IMR-90 (cell line): ENCODE measurements at regions not wholly inside any gene's neighbourhood (a gene's known extent, or its start where the extent isn't known, plus 50 kb on each side); places are given as distances from the start of the nearest gene placed in this dataset.

Experiments
- ATAC-seq: fragments of 200-7000 bp; cut with Tn5 transposase; 2 replicates; pipeline ENCODE4 v1.9.1; 2020; ENCODE audit warnings: low read depth, mild to moderate bottlenecking, moderate library complexity
- BruUV-seq: library from RNA; stranded (reverse); fragments of 400-500 nt; replicated peaks from 2 replicates; lab custom pipeline; 2021; lab: Mats Ljungman, UMichigan
- CTCF ChIA-PET: fragments of 300-600 bp; formaldehyde crosslinking; extraction: SDS; loops from one replicate; lab custom pipeline; 2021; ENCODE audit warnings: antibody characterized with exemption; lab: Yijun Ruan, JAX
- POLR2A ChIA-PET: fragments of 300-600 bp; sonication (Branson Sonifier 250); formaldehyde crosslinking; loops from one replicate; lab custom pipeline; 2022; ENCODE audit warnings: antibody characterized with exemption; ENCODE audit not compliant: unreplicated experiment; lab: Charles Lee
- DNase-seq: peaks from one replicate; pipeline ENCODE4 v3.0.0; 2013
- H2AFZ ChIP-seq: replicated peaks from 2 replicates; pipeline ENCODE3; 2013; ENCODE audit warnings: low read length, mild to moderate bottlenecking; ENCODE audit not compliant: poor library complexity
- H2AK5ac ChIP-seq: 2 replicates; pipeline ENCODE4 v1.6.1; 2013; ENCODE audit warnings: low read depth, low read length, inconsistent platforms
- H2AK9ac ChIP-seq: replicated peaks from 2 replicates; pipeline ENCODE3; 2013; ENCODE audit warnings: mild to moderate bottlenecking, low read depth, low read length, moderate library complexity; ENCODE audit not compliant: poor library complexity
- H2BK120ac ChIP-seq: 2 replicates; pipeline ENCODE4 v1.6.1; 2013; ENCODE audit warnings: low read depth, low read length, inconsistent platforms
- H2BK15ac ChIP-seq: 3 replicates; pipeline ENCODE4 v1.6.1; 2013; ENCODE audit warnings: low read depth, low read length, inconsistent platforms
- H2BK20ac ChIP-seq: 2 replicates; pipeline ENCODE4 v1.6.1; 2013; ENCODE audit warnings: low read depth, mild to moderate bottlenecking, inconsistent platforms, low read length, moderate library complexity
- H2BK5ac ChIP-seq: 2 replicates; pipeline ENCODE4 v1.6.1; 2013; ENCODE audit warnings: mild to moderate bottlenecking, low read depth, low read length, inconsistent platforms; ENCODE audit not compliant: poor library complexity, severe bottlenecking
- H3K14ac ChIP-seq: replicated peaks from 2 replicates; pipeline ENCODE4 v1.6.1; 2013; ENCODE audit warnings: low read depth, low read length, inconsistent platforms
- H3K18ac ChIP-seq: 2 replicates; pipeline ENCODE4 v1.6.1; 2013; ENCODE audit warnings: low read depth, low read length, control low read depth
- H3K23ac ChIP-seq: 2 replicates; pipeline ENCODE4 v1.6.1; 2013; ENCODE audit warnings: low read depth, low read length, inconsistent platforms
- H3K27ac ChIP-seq: 2 replicates; pipeline ENCODE4 v1.5.1; 2013; ENCODE audit warnings: mild to moderate bottlenecking, control low read depth, low read length; ENCODE audit not compliant: insufficient read depth
- H3K27me3 ChIP-seq: 2 replicates; pipeline ENCODE4 v1.6.1; 2013; ENCODE audit warnings: low read length; ENCODE audit not compliant: control insufficient read depth, insufficient read depth
- H3K36me3 ChIP-seq: 2 replicates; pipeline ENCODE4 v1.6.1; 2013; ENCODE audit warnings: low read length, mixed read lengths; ENCODE audit not compliant: control insufficient read depth, insufficient read depth
- H3K4ac ChIP-seq: 2 replicates; pipeline ENCODE4 v1.6.1; 2013; ENCODE audit warnings: low read depth, low read length, inconsistent platforms
- H3K4me1 ChIP-seq: 2 replicates; pipeline ENCODE4 v1.6.1; 2013; ENCODE audit warnings: low read length, mixed read lengths; ENCODE audit not compliant: control insufficient read depth, insufficient read depth
- H3K4me2 ChIP-seq: 2 replicates; pipeline ENCODE4 v1.6.1; 2013; ENCODE audit warnings: low read depth, mild to moderate bottlenecking, control low read depth, low read length, moderate library complexity
- H3K4me3 ChIP-seq: 2 replicates; pipeline ENCODE4 v1.5.1; 2013; ENCODE audit warnings: low read depth, mild to moderate bottlenecking, control low read depth, low read length, moderate library complexity; ENCODE audit not compliant: insufficient read depth
- H3K56ac ChIP-seq: 2 replicates; pipeline ENCODE4 v1.6.1; 2013; ENCODE audit warnings: low read length, inconsistent platforms; ENCODE audit not compliant: insufficient read depth; ENCODE audit errors: extremely low read depth
- H3K79me1 ChIP-seq, 2 experiments: 2 replicates each; pipeline ENCODE4 v1.6.1; 2013; ENCODE audit warnings: low read length in 2 of 2, inconsistent platforms in 1 of 2, low read depth in 1 of 2
- H3K9ac ChIP-seq: 2 replicates; pipeline ENCODE4 v1.6.1; 2013; ENCODE audit warnings: low read depth, low read length, control low read depth
- H3K9me1 ChIP-seq: 2 replicates; pipeline ENCODE4 v1.6.1; 2013; ENCODE audit warnings: low read length, inconsistent platforms; ENCODE audit not compliant: insufficient read depth
- H3K9me3 ChIP-seq: 2 replicates; pipeline ENCODE4 v1.6.1; 2013; ENCODE audit warnings: low read length; ENCODE audit not compliant: control insufficient read depth, insufficient read depth
- H4K20me1 ChIP-seq: 2 replicates; pipeline ENCODE4 v1.6.1; 2013; ENCODE audit warnings: low read length, inconsistent platforms; ENCODE audit not compliant: insufficient read depth
- H4K5ac ChIP-seq: 2 replicates; pipeline ENCODE4 v1.6.1; 2013; ENCODE audit warnings: mild to moderate bottlenecking, low read depth, low read length, control low read depth
- H4K8ac ChIP-seq, 2 experiments: 2 replicates each; pipeline ENCODE4 v1.6.1; 2013; ENCODE audit warnings: low read depth in 2 of 2, low read length in 2 of 2, control low read depth in 1 of 2, inconsistent platforms in 1 of 2
- H4K91ac ChIP-seq: 2 replicates; pipeline ENCODE4 v1.6.1; 2013; ENCODE audit warnings: low read depth, low read length, inconsistent platforms; ENCODE audit not compliant: insufficient read depth
- BHLHE40 ChIP-seq: fragments of 150-350 bp; IDR thresholded peaks from 2 replicates; pipeline ENCODE4 v1.6.1; 2016; ENCODE audit warnings: mild to moderate bottlenecking, low read depth, low read length
- CHD1 ChIP-seq: IDR thresholded peaks from 2 replicates; pipeline ENCODE4 v1.6.1; 2012; ENCODE audit warnings: low read depth, low read length, improper control_type of control experiment
- FOS ChIP-seq: fragments of 150-350 bp; IDR thresholded peaks from 2 replicates; pipeline ENCODE4 v1.6.1; 2016; ENCODE audit warnings: low read depth, low read length
- MXI1 ChIP-seq: IDR thresholded peaks from 2 replicates; pipeline ENCODE4 v1.6.1; 2012; ENCODE audit warnings: low read depth, mild to moderate bottlenecking, low read length, moderate library complexity, borderline replicate concordance
- NFE2L2 ChIP-seq: fragments of 150-350 bp; IDR thresholded peaks from 2 replicates; pipeline ENCODE4 v1.6.1; 2016; ENCODE audit warnings: low read depth, mild to moderate bottlenecking, low read length
- RCOR1 ChIP-seq: IDR thresholded peaks from 2 replicates; pipeline ENCODE4 v1.6.1; 2012; ENCODE audit warnings: mild to moderate bottlenecking, low read length, improper control_type of control experiment; ENCODE audit not compliant: insufficient replicate concordance
- RFX5 ChIP-seq: IDR thresholded peaks from 2 replicates; pipeline ENCODE4 v1.8.0; 2012; ENCODE audit warnings: low read depth, mild to moderate bottlenecking, low read length, moderate library complexity
- dilution Hi-C: fragments of 300-500 bp; cut with HindIII; formaldehyde crosslinking; loops from one replicate; pipeline ENCODE4 v1.14.3; 2018; ENCODE audit warnings: low sequenced_read_pairs; ENCODE audit not compliant: unreplicated experiment
- in situ Hi-C: fragments of 300-500 bp; cut with MboI; formaldehyde crosslinking; loops from 3 replicates; pipeline ENCODE4 v1.14.3; 2019; ENCODE audit warnings: low sequenced_read_pairs, inconsistent platforms, mixed read lengths
- intact Hi-C: fragments of 100-400 bp; cut with micrococcal nuclease; formaldehyde crosslinking; loops from 2 replicates; pipeline ENCODE4 v1.10.0; 2022
- TF ChIP-seq, protein P1 (sequence below): conservative IDR thresholded peaks from 2 replicates; pipeline ENCODE4 v1.5.1; 2012; ENCODE audit warnings: mild to moderate bottlenecking, low read depth, low read length, improper control_type of control experiment

DNA sequence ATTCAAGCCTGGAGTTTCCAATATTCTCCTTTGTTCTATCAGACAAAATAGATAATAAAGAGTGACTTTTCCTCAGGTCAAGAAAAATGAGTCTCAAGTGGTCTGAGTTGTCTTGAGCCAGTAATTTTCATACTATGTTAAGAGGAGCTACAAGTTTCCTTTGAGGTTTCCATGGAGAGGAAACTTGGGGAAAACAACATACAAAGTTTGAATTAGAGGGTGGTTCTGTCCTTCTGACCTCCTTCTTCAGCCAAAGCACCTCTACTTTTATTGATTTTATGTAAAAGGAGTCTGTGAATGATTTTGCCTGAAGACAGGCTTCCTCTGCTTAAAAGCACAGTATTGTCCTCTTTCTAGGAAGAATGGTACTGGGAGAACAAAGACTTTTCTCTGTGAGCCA is 497.2 kb upstream of the PKN2 start:
- no peaks in the 10 kb centered on the region for H3K79me1 ChIP-seq
- DNase-seq: no peak
- no peak overlapping the region for H3K56ac ChIP-seq
- H2AFZ ChIP-seq: no peak overlapping the region
- no peaks in the 10 kb centered on the region for H3K36me3 ChIP-seq
- H3K18ac ChIP-seq: no peak overlapping the region
- H3K27ac ChIP-seq: no peak overlapping the region
- no peak for ATAC-seq
- H3K23ac ChIP-seq: no peak overlapping the region
- H3K9me3 ChIP-seq: no peaks in the 10 kb centered on the region
- BruUV-seq: no TSS peak
- H4K20me1 ChIP-seq: no peaks in the 10 kb centered on the region
- dilution Hi-C loops: no loop called here
- no peak overlapping the region for H4K5ac ChIP-seq
- no peak for TF ChIP-seq MXI1
- no peak for TF ChIP-seq BHLHE40
- no peak for TF ChIP-seq RCOR1
- no peak for TF ChIP-seq RFX5
- no peak for TF ChIP-seq NFE2L2
- TF ChIP-seq, protein P1, sequence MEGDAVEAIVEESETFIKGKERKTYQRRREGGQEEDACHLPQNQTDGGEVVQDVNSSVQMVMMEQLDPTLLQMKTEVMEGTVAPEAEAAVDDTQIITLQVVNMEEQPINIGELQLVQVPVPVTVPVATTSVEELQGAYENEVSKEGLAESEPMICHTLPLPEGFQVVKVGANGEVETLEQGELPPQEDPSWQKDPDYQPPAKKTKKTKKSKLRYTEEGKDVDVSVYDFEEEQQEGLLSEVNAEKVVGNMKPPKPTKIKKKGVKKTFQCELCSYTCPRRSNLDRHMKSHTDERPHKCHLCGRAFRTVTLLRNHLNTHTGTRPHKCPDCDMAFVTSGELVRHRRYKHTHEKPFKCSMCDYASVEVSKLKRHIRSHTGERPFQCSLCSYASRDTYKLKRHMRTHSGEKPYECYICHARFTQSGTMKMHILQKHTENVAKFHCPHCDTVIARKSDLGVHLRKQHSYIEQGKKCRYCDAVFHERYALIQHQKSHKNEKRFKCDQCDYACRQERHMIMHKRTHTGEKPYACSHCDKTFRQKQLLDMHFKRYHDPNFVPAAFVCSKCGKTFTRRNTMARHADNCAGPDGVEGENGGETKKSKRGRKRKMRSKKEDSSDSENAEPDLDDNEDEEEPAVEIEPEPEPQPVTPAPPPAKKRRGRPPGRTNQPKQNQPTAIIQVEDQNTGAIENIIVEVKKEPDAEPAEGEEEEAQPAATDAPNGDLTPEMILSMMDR: no peak
- TF ChIP-seq FOS: no peak
- TF ChIP-seq CHD1: no peak
- H3K4ac ChIP-seq: no peak overlapping the region
- no peak overlapping the region for H4K91ac ChIP-seq
- no peak overlapping the region for H2AK9ac ChIP-seq
- no peaks in the 10 kb centered on the region for H3K27me3 ChIP-seq
- no peak overlapping the region for H3K9ac ChIP-seq
- H3K4me3 ChIP-seq: no peak overlapping the region
- H4K8ac ChIP-seq: no peak overlapping the region
- no peak overlapping the region for H3K4me2 ChIP-seq
- in situ Hi-C loops: no loop called here
- H2AK5ac ChIP-seq: no peak overlapping the region
- H3K4me1 ChIP-seq: no peaks in the 10 kb centered on the region
- ChIA-PET CTCF (no interaction called here), POLR2A (no interaction called here)
- no peak overlapping the region for H2BK120ac ChIP-seq
- intact Hi-C loops: loop anchor here (10.0 kb wide), 1 partner anchor 892 kb away; no protein-coding TSS in a partner anchor
- no peak overlapping the region for H3K14ac ChIP-seq
- no peak overlapping the region for H2BK5ac ChIP-seq
- H2BK20ac ChIP-seq: no peak overlapping the region
- no peaks in the 10 kb centered on the region for H3K9me1 ChIP-seq
- no peak overlapping the region for H2BK15ac ChIP-seq
